ENCODE measurements at regions not wholly inside any gene's neighbourhood (a gene's known extent, or its start where the extent isn't known, plus 50 kb on each side); places are given as distances from the start of the nearest gene placed in this dataset.
"Not testable (repeated sequence)": the region's sequence is repeated elsewhere in the genome, so short reads cannot be mapped to it uniquely, and the experiment has no call there.

DNA sequence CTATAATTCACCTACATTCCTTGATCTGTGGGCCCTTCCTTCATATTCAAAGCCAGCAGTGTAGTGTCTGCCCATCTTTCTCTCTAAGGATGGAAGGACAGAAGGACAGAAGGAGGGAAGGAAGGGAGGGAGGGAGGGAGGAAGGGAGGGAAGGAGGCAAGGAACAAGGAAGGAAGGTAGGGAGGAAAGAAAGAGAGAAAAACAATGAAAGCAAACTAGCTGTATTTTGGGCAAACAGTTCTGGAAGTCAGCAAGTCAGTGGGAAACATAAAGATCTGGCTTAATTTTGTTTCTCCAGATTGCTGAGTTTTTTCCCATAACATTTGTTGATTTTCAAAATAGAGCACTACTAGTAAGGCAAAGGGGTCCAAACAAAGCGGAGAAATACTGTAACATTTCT, 555.2 kb upstream of the EPHA5 start:
- DNase-seq: no peak

DNA sequence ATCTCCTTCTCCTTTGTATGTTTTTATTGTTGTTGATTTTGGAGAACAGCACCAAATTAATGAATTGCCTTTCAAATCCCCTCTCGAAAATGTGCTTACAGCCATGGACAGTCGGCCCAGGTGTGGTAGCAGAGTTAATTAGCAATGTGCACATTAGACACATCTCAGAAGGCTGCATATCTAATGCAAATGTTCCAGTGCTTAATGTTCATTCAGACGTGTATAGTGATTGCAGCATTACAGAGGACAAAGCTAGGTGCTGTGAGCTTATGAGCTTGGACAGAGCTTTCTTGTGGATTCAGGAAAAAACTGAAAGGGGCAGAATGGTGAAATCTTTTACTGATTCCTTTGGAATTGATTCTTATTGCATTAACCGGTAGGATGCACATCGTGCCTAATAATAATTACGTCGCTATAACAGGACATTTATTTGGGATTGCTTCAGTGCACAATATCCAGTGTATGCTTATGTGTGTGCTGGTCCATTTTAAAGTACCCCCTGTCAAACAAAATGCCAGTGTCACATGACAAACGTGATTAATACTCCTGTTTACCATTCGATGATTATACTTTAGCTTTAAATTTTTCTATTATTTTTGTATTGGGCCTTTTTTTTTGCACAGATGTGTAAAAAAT, 552.9 kb upstream of the EPHA5 start:
- DNase-seq: no peak

DNA sequence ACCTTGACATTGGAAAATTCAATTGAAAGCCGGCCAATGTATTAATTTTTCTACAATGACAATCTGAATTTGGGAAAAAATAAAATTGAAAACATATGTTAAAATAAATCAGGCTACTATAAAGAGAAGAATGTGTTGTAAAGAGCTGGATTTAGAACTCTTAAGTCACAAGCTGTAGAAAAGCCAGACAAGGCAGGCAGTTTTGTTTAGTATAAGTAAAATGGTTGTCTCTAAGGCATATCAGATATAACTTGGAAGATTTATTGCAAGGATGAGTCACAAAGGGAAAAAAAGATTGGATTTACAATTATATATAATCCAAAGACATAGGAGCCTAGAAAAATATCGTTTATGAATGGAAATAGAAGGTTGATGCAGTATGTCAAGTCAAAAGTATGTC, 549.1 kb upstream of the EPHA5 start:
- DNase-seq: no peak

DNA sequence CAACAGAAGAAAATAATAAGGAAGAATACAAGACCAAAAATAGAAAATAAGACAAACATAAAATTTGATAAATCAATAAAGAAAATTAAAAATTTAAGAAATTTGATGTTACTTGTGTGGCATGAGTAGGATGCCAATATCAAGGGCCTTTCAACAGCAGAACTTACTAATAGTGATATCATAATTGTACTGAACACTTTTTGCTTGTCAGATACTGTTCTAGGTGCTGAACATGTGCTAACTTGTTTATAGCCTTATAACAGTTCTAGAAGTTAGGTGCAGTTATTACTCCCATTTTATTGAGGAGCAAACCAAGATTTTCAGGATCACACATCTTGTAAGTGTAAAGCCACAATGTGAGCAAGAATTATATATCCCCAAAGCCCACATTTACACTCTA, 546.0 kb upstream of the EPHA5 start:
- no peak for DNase-seq

DNA sequence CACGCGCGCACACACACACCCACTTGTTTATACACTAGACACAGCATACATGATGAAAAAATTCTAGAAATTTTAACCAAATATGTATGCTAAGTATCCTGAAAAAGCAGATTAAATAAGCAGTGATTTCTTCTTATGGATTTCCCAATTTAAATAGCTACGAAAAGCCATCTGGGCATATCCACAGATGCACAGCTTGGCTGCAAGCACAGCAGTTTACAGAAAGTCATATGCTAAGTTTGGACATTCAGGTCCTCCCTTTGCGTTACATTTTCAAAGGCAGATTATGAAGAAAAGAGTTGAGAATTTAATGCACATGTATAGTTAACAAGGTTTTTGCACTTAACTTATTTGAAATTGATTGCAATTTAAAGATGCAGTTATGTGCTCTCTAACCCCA, 542.2 kb upstream of the EPHA5 start:
- no peak for DNase-seq

DNA sequence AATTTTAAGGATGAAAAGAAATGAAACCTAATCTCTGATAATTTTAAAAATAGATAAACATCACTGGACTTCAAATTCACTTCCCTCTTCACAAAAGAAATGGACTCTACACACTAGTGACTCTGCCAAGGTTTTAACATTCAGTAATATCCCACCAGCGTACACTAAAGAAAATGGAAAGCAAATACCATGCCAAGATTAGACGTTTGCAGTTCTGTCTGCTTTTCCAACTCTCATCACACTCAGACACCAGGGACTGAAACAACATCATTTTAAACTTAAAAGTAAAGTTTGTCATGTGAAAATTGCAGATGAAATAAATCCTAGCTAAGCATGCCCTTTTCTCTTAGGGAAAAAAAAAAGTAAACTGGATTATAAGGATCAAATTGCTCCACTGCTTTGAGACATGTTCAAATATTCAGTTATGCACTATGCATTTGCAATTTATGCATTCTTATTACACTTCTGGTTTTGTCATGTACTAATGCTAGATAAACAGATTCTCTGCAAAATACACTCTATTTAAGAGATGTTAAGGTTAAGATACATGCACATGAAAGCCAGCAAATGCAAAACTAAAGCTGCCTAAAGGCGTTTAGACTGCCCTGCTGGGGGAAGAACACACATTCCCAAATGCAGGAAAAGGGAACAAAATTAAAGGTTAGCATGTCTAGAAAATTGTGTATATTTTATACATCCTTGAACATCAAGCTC, 534.4 kb upstream of the EPHA5 start:
- DNase-seq: no peak

DNA sequence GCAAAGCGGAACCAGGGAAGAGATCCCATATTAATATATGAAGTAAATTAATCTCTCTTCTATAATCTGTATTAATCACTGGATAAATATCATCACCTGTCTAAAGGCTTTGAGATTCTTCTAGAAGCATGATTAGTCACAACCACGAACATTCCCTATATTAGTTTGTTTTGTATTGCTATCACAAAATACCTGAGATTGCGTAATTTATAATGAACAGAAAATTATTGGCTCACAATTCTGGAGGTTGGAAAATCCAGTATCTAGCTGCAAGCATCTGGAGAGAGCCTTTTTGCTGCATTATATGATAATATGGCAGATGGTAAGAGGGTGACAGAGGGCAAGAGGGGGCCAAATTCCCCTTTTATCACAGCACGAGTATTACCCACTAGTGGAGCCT, 532.6 kb upstream of the EPHA5 start:
- DNase-seq: no peak

DNA sequence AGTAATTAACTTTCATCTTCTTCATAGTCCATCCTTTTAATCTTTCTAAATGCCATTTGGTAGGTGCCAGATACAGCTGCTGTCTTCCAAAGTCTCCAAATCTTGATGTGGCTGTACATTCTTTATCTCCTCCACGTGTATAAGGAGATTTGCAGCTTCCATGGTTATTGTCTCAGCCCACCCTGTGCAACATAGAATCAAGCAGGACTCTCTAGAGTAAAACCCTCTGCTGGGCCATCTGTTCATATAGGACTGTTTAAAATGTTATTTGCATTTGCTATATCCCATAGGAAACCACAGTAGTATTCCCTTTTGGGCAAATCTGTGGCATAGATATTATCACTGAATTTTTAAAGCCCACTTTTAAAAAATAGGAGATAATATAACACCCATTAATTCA, 527.2 kb upstream of the EPHA5 start:
- DNase-seq: no peak

DNA sequence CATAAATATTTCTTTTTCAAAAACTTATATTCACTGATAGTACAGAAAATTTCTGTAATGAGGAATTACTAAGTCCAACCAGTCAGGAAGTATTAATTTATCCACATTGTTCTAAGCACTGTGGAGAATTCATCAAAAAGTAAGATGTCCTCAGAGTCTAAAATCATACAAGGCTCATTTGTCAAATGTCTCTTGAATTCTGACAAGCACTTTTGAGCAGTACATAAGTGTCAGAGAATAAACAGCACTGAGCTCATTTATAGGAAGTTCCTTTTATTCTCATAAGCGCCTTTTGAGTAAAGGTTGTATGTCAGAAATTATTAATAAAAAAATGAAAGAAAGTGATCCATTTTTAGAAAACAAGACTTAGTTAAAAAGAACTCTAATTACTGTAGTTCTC, 523.2 kb upstream of the EPHA5 start:
- no peak for DNase-seq

DNA sequence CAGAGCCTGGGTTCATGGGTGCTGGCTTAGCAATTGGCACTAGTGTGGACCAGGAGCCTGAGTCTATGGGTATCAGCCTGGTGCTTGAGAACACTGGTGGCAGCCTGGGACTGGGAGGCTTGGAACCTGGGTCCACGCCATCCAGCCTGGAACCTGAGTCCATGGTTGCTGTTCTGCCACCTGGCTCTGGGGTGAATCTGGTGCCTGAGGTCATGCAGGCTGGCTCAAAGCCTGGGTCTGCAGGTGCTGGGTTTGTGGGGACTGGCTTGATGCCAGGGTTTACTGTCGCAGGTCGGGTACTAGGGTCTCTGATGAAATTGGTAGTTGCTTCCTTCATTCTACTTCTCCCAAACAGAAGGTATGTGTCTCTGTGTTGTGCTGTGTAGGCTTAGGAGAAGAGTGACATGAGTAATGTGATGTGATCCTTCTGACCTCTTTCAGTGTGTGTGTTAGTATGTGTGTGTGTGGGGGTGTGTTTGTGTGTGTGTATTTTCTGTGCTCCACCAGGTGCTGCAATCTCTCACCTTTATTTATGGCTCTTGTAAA, 517.0 kb upstream of the EPHA5 start:
- no peak for DNase-seq

DNA sequence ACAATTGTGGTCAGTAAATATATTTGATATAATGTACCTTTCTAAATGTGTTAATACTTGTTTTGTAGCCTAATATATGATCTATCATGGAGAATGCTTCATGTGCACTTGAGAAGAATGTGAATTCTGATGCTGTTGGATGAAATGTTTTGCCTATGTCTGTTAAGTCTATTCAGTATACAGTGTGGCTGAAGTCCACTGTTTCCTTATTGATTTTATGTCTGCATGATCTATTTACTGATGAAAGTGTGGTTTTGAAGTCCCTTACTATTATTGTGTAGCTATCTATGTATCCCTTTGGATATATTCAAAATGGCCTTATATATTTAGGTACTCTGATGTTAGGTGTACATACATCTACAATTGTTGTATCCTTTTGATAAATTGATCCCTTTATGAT, 515.8 kb upstream of the EPHA5 start:
- no peak for DNase-seq

DNA sequence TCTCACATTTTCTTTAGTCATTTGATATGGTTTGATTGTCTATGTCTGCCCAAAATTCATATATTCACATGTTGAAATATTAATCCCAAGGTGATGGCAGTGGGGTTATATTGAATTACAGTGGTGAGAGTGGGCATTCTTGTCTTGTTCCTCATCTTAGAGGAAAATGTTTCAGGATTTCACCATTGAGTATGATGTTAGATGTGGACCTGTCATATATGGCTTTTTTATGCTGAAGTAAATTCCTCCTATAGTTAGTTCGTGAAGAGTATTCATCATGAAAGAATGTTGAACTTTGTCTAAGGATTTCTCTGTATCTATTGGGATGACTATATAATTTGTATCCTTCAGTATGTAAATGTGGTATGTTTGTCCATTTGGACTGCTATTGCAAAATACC, 512.3 kb upstream of the EPHA5 start:
- no peak for DNase-seq

DNA sequence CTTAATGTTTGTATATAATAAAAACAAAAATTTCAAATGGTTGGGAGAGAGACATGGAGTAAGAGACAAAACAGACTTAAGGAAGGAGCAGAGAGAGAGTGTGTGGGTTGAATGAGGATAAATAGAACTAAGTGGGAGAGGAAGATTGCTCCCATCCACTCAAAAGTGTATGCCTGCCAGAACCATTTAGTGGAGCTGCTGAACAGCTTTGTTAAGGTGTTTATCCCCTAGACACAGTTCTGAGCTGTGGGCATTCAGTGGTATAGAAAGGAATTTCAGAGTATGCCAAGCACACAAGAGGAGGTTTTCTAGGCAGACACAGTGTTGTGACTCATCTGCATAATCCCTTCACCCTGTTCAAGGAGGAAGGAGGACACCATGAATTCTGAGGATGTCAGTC, 508.6 kb upstream of the EPHA5 start:
- no peak for DNase-seq

DNA sequence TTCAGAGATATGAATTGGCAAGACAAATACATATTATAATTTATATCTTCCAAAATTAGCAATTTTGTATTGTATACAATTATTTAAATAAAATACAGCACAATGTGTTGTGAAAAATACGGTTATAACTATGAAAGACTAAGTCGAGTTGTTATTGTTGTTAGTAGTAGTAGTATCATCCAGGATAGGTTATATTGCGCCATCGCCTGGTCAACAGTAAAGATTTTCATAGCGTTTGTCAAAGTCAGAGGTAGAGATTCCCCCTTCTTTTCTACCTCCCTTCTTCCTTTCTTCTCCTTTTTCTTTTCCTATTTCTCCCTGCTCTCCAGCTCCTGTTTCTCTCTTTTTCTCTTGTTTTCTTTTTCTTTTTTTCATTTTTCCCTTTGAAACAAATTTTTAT, 499.1 kb upstream of the EPHA5 start:
- no peak for DNase-seq

DNA sequence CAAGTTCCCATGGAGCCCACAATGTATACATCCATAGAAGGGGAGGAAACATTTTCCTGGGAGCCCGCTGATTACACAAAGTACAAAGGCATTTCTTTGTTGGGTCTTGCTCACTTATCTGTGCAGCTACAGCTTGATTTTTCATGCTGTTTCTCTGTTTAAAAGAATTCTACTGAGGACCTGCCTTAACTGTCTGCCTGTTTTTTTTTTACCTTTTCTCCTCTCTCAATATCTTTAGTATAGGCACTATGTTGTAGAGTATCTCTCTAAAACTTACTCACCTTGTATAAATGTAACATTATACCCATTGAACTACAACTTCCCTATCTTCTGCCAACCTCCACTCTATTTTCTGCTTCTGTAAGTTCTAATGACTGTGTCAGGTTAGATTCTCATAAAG, 494.6 kb upstream of the EPHA5 start:
- no peak for DNase-seq

DNA sequence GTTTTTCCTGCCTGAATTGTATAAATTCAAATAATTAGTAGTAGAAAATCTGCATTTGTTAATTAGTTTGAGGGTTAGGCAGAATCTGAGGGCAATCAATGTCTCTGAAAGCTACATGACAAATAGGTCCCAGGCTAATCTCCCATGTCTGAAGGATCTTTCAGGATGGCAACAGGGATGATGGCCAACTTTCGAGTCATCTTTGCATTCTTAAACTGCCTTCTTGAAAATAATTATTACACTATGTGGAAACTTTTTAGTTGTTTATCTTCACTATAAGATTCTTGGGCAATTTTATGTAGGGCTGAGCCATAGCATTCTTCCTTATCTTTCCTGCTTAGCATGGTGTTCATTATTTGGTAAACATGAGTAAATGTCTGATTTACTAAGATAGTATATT, 490.3 kb upstream of the EPHA5 start:
- no peak for DNase-seq

DNA sequence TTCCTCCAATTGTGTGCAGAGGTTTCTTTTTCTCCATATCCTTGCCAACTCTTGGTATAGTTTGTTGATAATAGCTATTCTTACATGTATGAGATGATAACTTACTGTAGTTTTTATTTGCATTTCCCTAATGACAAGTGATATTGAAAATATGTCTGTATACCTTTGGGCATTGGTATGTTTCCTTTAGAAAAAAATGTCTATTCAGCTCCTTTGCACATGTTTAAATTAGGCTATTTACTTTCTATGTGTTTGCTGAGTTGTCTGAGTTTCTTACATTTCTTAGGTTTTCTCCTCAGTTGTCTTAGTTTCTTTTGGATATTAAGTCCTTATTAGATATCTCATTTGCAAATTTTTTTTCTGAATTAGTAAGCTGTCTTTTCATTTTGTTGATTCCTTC, 487.3 kb upstream of the EPHA5 start:
- DNase-seq: no peak

DNA sequence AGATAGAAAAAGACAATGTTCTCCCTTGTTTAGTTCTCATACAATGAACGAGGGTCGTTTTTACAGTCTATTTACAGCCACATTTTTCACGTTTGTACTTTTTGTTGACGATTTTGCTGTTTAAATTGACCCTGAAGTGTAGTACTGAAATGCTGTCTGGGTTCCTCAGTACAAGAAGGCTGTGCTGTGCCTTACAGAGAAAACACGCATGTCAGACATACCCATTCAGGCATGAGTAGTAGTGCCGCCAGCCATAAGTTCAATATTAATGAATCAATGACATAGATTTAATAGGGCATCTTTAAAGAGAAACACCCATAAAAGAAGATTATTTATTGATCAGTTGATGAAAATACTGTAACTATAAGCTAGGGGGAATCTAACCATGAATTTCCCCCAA, 459.8 kb upstream of the EPHA5 start:
- no peak for DNase-seq

DNA sequence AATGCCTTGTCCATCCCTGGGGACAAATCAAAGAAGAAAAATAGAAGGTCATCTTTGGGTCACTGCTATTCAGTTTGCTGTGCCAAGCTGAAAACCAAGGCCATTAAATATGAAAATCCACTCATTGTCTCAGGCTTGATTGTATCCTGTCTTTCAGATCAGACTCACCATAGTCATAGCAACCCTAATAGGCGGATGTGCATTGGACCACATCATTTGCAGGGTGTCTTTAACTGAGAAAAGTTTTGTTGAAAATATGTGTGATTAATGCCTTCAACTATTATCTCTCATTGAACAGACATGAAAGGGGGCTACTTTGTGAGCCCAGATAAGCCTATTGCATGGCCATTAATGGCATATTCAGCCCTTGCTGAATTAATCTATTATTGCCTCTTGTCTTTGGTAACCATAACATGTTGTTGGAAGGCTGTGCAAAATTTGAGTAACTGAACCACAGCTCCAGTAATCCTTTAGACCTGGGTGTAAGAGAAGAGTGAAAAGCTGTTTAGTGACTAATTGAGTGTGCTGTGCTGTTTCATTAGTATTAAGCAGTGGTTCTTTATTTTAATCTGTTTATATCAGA, 453.6 kb upstream of the EPHA5 start:
- DNase-seq: no peak

DNA sequence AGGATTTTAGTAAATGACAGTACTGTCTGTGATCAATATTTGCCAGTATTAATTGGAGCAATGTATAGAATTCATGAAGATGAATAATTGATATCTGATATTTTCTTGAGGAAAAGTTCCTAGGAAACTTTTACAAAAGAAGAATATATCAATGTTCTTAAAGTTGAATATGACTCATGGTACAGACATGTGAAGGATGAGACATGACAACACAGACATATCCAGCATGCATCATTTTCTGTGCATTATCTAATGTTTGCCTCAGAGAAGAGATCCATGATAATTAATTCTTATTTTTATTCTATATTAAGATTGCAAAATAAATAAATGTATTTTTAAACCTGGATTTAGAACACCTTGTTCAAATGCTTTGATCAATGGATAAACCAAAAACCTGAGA, 452.9 kb upstream of the EPHA5 start:
- no peak for DNase-seq

DNA sequence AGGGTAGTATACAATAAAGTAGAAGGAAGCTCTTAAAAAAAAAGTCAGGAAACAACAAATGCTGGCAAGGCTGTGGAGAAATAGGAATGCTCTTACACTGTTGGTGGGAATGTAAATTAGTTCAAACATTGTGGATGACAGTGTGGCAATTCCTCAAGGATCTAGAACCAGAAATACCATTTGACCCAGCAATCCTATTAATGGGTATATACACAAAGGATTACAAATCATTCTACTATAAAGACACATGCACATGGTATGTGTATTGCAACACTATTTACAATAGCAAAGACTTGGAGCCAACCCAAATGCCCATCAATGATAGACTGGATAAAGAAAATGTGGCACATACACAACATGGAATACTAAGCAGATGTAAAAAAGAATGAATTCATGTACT, 444.9 kb upstream of the EPHA5 start:
- not testable (repeated sequence) for DNase-seq

DNA sequence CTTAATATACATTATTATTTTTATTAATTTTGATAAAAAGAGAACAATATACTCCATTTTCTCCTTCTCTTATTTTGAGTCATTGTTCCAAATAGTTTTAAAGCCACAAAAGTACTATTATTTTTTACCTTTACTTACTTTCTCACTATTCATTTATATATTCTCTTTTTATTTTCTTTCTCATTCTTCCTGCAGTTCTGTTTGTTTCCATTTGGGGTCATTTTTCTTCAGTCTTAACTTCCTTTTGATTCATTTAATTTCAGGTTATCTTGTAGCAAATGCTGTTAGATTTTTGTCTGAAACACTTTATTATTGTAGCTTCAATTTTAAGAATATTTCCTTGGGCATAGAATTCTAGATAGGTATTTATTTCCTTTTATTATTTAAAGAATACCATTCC, 438.6 kb upstream of the EPHA5 start:
- DNase-seq: no peak

DNA sequence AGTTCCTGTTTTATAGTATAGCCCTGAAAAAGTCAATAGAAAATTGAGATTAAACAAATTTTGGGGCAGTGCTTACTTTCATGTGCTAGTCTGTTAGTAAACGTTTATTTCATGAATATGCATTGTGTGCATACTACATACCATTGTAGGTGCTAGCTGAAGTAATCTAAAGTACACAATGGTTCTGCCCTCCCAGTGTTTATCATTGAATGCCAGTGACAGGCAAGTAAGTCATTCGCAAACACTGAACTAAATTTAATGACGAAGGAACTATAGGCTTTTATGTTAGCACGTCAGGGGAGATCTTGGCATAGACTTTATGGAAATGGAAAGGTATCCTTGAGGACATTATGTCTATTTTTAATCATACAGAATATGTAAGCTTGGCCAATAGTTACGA, 426.9 kb upstream of the EPHA5 start:
- no peak for DNase-seq

DNA sequence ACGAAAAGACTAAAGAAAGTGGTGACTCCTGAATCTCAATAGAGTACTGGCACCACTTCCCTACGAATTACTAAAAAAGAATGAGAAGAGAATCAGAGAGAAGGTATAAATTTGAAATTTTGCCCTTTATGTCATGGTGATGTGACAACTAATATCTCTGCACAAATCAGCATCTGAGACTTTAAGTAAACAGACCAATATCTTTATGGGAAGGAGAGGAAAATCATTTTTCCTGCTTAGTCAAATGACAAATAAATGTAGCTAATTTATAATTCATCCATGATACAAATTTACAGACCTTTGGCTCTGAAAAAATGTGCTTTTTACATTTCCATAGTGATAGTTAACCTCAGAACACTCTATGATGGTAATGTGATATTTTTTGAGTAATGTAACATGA, 424.8 kb upstream of the EPHA5 start:
- DNase-seq: no peak

DNA sequence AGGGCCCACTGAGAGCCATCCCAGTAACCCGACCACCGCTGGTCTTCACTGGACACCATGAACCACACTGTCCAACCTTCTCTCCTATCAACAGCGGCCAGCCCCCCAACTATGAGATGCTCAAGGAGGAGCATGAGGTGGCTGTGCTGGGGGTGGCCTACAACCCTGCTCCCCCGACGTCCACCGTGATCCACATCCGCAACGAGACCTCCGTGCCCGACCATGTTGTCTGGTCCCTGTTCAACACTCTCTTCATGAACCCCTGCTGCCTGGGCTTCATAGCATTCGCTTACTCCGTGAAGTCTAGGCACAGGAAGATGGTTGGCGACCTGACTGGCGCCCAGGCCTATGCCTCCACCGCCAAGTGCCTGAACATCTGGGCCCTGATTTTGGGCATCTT, 423.8 kb upstream of the EPHA5 start:
- DNase-seq: no peak
